Uterus (tissue), 3 donors: ENCODE measurements at regions not wholly inside any gene's neighbourhood (a gene's known extent, or its start where the extent isn't known, plus 50 kb on each side); places are given as distances from the start of the nearest gene placed in this dataset.

Experiments used
- DNase-seq, 2 donors: peaks; one replicate each; pipeline ENCODE4 v3.0.0-alpha.2; 2019 to 2020
- H3K27ac ChIP-seq, 2 donors: fragments of 200-600 bp; sonication (generic); 1 replicate in 1 of 2; 2 replicates in 1 of 2; pipeline ENCODE4 v1.5.1; 2016 to 2018
- H3K27me3 ChIP-seq, 2 donors: fragments of 200-600 bp; sonication (generic); one replicate each; pipeline ENCODE4 v1.5.1; 2018 to 2019; ENCODE audit warnings: control low read depth in 1 of 2
- H3K36me3 ChIP-seq, 2 donors: fragments of 200-600 bp; sonication (generic); one replicate each; pipeline ENCODE4 v1.5.1; 2019; ENCODE audit warnings: control low read depth in 1 of 2
- H3K4me1 ChIP-seq, 2 donors: fragments of 200-600 bp; sonication (generic); one replicate each; pipeline ENCODE4 v1.5.1; 2018 to 2019; ENCODE audit warnings: control low read depth in 1 of 2
- H3K4me3 ChIP-seq, 2 donors: fragments of 200-600 bp; sonication (generic); 1 replicate in 1 of 2; 2 replicates in 1 of 2; pipeline ENCODE4 v1.5.1; 2018 to 2019; ENCODE audit warnings: mild to moderate bottlenecking in 1 of 2
- H3K9me3 ChIP-seq, 2 donors: fragments of 200-600 bp; sonication (generic); one replicate each; pipeline ENCODE4 v1.5.1; 2019; ENCODE audit warnings: control low read depth in 1 of 2
- POLR2A ChIP-seq, 2 donors: fragments of 450-650 bp; IDR thresholded peaks; one replicate each; pipeline ENCODE4 v1.6.1; 2016; ENCODE audit warnings: antibody characterized with exemption in 2 of 2, mild to moderate bottlenecking in 1 of 2, moderate library complexity in 1 of 2
- intact Hi-C: fragments of 100-400 bp; cut with DNase I; formaldehyde crosslinking; loops from one replicate; pipeline ENCODE4 v1.15.1; 2023; ENCODE audit warnings: low total_unique reads
- TF ChIP-seq, protein P1 (sequence below), 4 experiments: fragments of 200-600 bp in 2 of 4; fragments of 450-650 bp in 2 of 4; sonication (generic) in 2 of 4; IDR thresholded peaks; one replicate each; pipeline ENCODE4 v1.5.1; 2016 to 2019; ENCODE audit warnings: antibody characterized with exemption in 4 of 4, mild to moderate bottlenecking in 2 of 4, moderate library complexity in 1 of 4
- donor health status: DM: yes; HTN: yes; CAD: no.

DNA sequence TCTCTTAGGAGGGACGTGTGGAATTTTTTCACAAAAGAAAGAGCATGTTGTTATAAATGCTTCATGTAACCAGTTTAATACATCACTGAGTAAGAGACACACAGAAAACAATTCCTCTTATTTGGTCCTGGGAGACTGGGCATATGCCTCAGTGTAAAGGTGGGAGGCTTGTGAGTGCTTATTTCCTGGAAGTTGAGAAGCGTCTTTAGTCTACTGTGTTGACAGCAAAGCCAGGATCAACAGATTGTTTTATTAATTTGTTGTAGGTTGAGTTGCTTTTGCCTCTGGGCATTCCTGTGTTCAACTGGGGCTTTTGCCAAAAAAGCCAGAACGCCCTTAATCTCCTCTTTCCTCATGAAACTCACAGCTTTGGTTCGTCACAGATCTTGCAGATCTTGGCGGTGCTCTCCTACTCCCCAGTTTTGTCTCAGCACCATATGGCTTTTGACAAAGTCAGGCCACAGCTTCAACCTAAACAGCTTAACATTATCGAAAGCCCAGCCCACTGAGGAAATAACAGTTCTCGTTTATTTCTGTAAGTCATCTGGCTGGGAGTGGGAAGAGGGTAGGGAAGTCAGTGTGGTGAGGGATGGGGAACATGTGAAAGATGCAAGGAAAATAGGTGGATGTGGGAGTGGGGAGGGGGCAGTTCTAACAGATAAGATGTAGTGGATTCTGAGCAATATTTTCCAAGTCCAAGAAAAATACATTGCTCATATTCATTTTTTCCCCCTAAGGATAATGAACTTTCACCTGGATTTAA, 227.2 kb downstream of the DACT1 start:
- no peak for DNase-seq
- Histone ChIP-seq H3K4me3 (no peak overlapping the region), H3K27me3 (no peaks in the 10 kb centered on the region), H3K27ac (peak overlapping the region in 1 of 2 donors; percentile 29), H3K9me3 (no peaks in the 10 kb centered on the region), H3K36me3 (no peaks in the 10 kb centered on the region), H3K4me1 (no peaks in the 10 kb centered on the region)
- TF ChIP-seq, protein P1, sequence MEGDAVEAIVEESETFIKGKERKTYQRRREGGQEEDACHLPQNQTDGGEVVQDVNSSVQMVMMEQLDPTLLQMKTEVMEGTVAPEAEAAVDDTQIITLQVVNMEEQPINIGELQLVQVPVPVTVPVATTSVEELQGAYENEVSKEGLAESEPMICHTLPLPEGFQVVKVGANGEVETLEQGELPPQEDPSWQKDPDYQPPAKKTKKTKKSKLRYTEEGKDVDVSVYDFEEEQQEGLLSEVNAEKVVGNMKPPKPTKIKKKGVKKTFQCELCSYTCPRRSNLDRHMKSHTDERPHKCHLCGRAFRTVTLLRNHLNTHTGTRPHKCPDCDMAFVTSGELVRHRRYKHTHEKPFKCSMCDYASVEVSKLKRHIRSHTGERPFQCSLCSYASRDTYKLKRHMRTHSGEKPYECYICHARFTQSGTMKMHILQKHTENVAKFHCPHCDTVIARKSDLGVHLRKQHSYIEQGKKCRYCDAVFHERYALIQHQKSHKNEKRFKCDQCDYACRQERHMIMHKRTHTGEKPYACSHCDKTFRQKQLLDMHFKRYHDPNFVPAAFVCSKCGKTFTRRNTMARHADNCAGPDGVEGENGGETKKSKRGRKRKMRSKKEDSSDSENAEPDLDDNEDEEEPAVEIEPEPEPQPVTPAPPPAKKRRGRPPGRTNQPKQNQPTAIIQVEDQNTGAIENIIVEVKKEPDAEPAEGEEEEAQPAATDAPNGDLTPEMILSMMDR (IDR thresholded peaks at IDR 0.05), result no peak
- no peak for TF ChIP-seq POLR2A (IDR thresholded peaks at IDR 0.05)
- intact Hi-C loops, result no loop called here

DNA sequence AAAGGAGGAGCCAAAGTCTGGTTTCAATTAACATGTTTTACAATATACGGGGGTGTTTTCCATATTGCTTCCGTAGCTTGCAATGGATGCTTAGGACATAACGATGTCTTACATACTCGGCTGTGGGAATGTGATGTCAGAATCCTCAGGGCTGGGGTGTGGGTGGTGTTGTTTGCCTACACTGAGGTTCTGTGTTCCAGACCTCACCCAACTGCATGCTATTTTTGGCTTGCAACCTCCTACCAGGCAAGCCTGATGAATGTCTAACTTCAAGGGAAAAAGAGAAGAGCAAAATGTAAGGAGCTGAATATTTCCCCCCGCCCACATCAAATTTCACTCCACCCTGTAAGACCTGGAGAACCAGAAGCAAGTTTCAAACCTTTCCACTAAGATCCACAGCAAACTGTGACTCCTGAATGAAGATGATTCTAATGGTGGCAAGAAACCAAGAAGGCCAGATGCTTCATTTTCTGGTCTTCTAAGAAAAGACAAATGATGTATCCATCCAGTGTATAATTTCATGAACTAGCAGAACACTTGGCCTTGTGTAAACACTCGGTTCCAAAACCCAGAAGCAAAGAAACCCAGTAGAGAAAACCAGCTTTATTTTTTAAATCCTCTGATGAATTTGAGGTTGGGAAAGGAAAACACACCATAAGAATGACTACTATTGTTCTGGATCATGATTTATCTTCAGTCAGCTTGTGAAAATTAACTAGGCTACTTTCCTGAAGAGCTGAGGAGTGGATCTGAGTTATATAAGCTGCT, 227.9 kb downstream of the DACT1 start:
- Histone ChIP-seq H3K9me3 (no peaks in the 10 kb centered on the region), H3K27me3 (no peaks in the 10 kb centered on the region), H3K4me1 (no peaks in the 10 kb centered on the region), H3K36me3 (no peaks in the 10 kb centered on the region), H3K4me3 (no peak overlapping the region), H3K27ac (peak overlapping the region in 1 of 2 donors; percentile 29)
- TF ChIP-seq, protein P1 (IDR thresholded peaks at IDR 0.05), result no peak
- TF ChIP-seq POLR2A (IDR thresholded peaks at IDR 0.05), result no peak
- DNase-seq, result no peak
- intact Hi-C loops, result no loop called here

DNA sequence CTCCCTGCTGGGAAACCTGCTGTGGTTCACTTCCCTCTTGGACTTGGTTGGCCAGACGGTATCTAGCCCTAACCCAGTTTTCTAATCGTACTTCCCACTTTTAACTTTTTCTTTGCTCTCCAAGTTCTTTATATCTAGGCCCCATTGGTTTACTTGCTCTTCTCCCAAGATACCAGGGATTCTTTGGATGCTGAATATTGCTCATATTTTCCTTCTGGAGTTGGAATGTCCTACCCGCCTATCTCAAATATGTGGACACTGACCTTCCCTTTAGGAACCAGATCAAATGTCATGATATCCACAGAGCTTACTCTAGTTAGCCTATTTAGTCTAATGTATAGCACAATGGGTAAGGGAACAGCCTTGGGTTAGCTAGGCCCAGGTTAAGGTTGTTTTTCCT, 228.6 kb downstream of the DACT1 start:
- no peak for TF ChIP-seq POLR2A (IDR thresholded peaks at IDR 0.05)
- Histone ChIP-seq H3K9me3 (no peaks in the 10 kb centered on the region), H3K36me3 (no peaks in the 10 kb centered on the region), H3K27ac (peak overlapping the region in 1 of 2 donors; percentile 29), H3K27me3 (no peaks in the 10 kb centered on the region), H3K4me3 (no peak overlapping the region), H3K4me1 (no peaks in the 10 kb centered on the region)
- intact Hi-C loops, result no loop called here
- no peak for DNase-seq

DNA sequence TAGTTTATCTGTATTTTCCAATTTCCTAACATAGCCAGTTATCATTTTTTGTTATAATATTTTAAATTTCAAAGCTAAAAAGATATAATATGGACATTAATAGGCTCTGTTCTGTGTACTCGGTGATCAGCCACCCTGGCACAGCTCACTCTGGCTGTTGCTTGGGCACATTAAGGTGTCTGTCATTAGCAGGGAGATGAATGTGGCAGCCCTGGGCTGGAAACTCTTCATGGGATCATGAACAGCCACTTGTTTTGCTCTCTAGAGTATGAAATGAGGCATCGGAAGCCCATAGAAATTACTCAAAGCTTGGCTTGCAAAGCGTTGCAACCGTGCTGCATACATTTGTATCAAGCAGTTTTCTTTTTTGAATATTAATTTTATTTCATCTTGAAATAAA, 233.2 kb downstream of the DACT1 start:
- no peak for TF ChIP-seq POLR2A (IDR thresholded peaks at IDR 0.05)
- TF ChIP-seq, protein P1 (IDR thresholded peaks at IDR 0.05), result no peak
- Histone ChIP-seq H3K4me3 (no peak overlapping the region), H3K4me1 (no peaks in the 10 kb centered on the region), H3K36me3 (no peaks in the 10 kb centered on the region), H3K27ac (no peak overlapping the region), H3K9me3 (no peaks in the 10 kb centered on the region), H3K27me3 (no peaks in the 10 kb centered on the region)
- intact Hi-C loops, result no loop called here
- DNase-seq, result no peak

DNA sequence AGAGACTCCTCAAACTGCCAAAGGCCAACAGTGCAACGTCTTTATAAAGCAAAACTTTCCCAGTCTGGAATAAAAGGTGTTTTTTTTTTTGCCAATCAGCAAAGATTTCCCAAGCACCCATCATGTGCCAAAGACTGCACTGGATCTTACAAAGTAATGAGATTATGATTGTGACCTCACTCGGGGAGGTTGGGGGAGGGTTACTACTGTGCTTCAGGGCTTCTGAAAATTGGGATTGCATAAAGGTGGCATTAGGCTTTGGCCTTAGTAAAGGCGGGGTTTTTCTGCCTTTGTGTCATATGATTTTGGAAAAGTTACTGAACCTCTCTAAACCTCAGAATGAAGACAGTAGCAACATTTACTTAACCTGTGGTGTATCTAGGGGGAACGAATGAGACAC, 233.8 kb downstream of the DACT1 start:
- H3K4me3 ChIP-seq, result no peak overlapping the region
- H3K4me1 ChIP-seq, result no peaks in the 10 kb centered on the region
- intact Hi-C loops, result no loop called here
- H3K9me3 ChIP-seq, result no peaks in the 10 kb centered on the region
- no peaks in the 10 kb centered on the region for H3K27me3 ChIP-seq
- H3K27ac ChIP-seq, result no peak overlapping the region
- no peaks in the 10 kb centered on the region for H3K36me3 ChIP-seq
- TF ChIP-seq, protein P1 (IDR thresholded peaks at IDR 0.05), result no peak
- no peak for TF ChIP-seq POLR2A (IDR thresholded peaks at IDR 0.05)
- no peak for DNase-seq
